ENCODE measurements at regions not wholly inside any gene's neighbourhood (a gene's known extent, or its start where the extent isn't known, plus 50 kb on each side); places are given as distances from the start of the nearest gene placed in this dataset.
"Not testable (repeated sequence)": the region's sequence is repeated elsewhere in the genome, so short reads cannot be mapped to it uniquely, and the experiment has no call there.

DNA sequence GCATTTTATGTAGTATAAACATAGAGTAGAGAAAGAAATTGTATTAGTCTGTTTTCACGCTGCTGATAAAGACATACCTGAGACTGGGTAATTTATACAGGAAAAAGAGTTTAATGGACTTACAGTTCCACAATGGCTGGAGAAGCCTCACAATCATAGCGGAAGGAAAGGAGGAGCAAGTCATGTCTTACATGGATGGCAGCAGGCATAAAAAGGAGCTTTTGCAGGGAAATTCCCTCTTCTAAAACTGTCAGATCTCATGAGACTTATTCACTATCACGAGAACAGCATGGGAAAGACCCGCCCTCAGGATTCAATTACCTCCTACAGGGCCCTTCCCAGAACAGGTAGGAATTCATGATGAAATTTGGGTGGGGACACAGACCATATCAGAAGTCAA lies 98.1 kb downstream of the ARRDC3 start:
- TF ChIP-seq POLR2A (IDR thresholded peaks at IDR 0.05; ENCODE audit: extremely low read depth, insufficient read length); CTCF (IDR thresholded peaks at IDR 0.05; ENCODE audit: low read depth, low read length); MAX (IDR thresholded peaks at IDR 0.05; ENCODE audit: low read depth, low read length); MYC (IDR thresholded peaks at IDR 0.05; ENCODE audit: low read depth, low read length): not testable (repeated sequence)
